ENCODE measurements at regions not wholly inside any gene's neighbourhood (a gene's known extent, or its start where the extent isn't known, plus 50 kb on each side); places are given as distances from the start of the nearest gene placed in this dataset.

- DNase-seq (ENCODE audit: extremely low read depth in 1 of 2, low read depth in 1 of 2): no peak
Observed at GRCh38 chr7:26046878-26047277, 105.1 kb upstream of the NFE2L3 start.

GRCh38 chr7:26048663-26049062 is 103.3 kb upstream of the NFE2L3 start:
- no peak for DNase-seq (ENCODE audit: extremely low read depth in 1 of 2, low read depth in 1 of 2)

- no peak for DNase-seq (ENCODE audit: extremely low read depth in 1 of 2, low read depth in 1 of 2)
Observed at GRCh38 chr7:26049081-26049480, 102.9 kb upstream of the NFE2L3 start.

- DNase-seq (ENCODE audit: extremely low read depth in 1 of 2, low read depth in 1 of 2): no peak
Observed at GRCh38 chr7:26051021-26051420, 101.0 kb upstream of the NFE2L3 start.

GRCh38 chr7:26052706-26053105 is 99.3 kb upstream of the NFE2L3 start:
- no peak for DNase-seq (ENCODE audit: extremely low read depth in 1 of 2, low read depth in 1 of 2)

GRCh38 chr7:26054386-26054785 is 97.6 kb upstream of the NFE2L3 start:
- DNase-seq (ENCODE audit: extremely low read depth in 1 of 2, low read depth in 1 of 2): no peak

- DNase-seq (ENCODE audit: extremely low read depth in 1 of 2, low read depth in 1 of 2): no peak
Observed at GRCh38 chr7:26055241-26055640, 96.8 kb upstream of the NFE2L3 start.

GRCh38 chr7:26060733-26061677 is 91.0 kb upstream of the NFE2L3 start:
- DNase-seq (ENCODE audit: extremely low read depth in 1 of 2, low read depth in 1 of 2): no peak

- DNase-seq (ENCODE audit: extremely low read depth in 1 of 2, low read depth in 1 of 2): peak; percentile 20 to 47
Observed at GRCh38 chr7:26061678-26062603, 90.1 kb upstream of the NFE2L3 start.

- DNase-seq (ENCODE audit: extremely low read depth in 1 of 2, low read depth in 1 of 2): no peak
Observed at GRCh38 chr7:26065652-26066051, 86.3 kb upstream of the NFE2L3 start.

- DNase-seq (ENCODE audit: extremely low read depth in 1 of 2, low read depth in 1 of 2): no peak
Observed at GRCh38 chr7:26066736-26067135, 85.3 kb upstream of the NFE2L3 start.

GRCh38 chr7:26070290-26070689 is 81.7 kb upstream of the NFE2L3 start:
- DNase-seq (ENCODE audit: extremely low read depth in 1 of 2, low read depth in 1 of 2): no peak

- DNase-seq (ENCODE audit: extremely low read depth in 1 of 2, low read depth in 1 of 2): no peak
Observed at GRCh38 chr7:26071622-26072456, 80.2 kb upstream of the NFE2L3 start.

GRCh38 chr7:26073041-26073440 is 79.0 kb upstream of the NFE2L3 start:
- DNase-seq (ENCODE audit: extremely low read depth in 1 of 2, low read depth in 1 of 2): no peak

GRCh38 chr7:26074919-26075318 is 77.1 kb upstream of the NFE2L3 start:
- no peak for DNase-seq (ENCODE audit: extremely low read depth in 1 of 2, low read depth in 1 of 2)

GRCh38 chr7:26076691-26077090 is 75.3 kb upstream of the NFE2L3 start:
- no peak for DNase-seq (ENCODE audit: extremely low read depth in 1 of 2, low read depth in 1 of 2)

GRCh38 chr7:26078437-26079336 is 73.3 kb upstream of the NFE2L3 start:
- peak; percentile 59 to 74 for DNase-seq (ENCODE audit: extremely low read depth in 1 of 2, low read depth in 1 of 2)

- DNase-seq (ENCODE audit: extremely low read depth in 1 of 2, low read depth in 1 of 2): no peak
Observed at GRCh38 chr7:26081638-26082037, 70.4 kb upstream of the NFE2L3 start.

GRCh38 chr7:26083113-26083512 is 68.9 kb upstream of the NFE2L3 start:
- DNase-seq (ENCODE audit: extremely low read depth in 1 of 2, low read depth in 1 of 2): no peak

- DNase-seq (ENCODE audit: extremely low read depth in 1 of 2, low read depth in 1 of 2): no peak
Observed at GRCh38 chr7:26084418-26084817, 67.6 kb upstream of the NFE2L3 start.
